HEK293 (cell line): ENCODE measurements at regions not wholly inside any gene's neighbourhood (a gene's known extent, or its start where the extent isn't known, plus 50 kb on each side); places are given as distances from the start of the nearest gene placed in this dataset.

Source experiments
- CTCF ChIA-PET: fragments of 350-600 bp; formaldehyde crosslinking; extraction: SDS; loops from one replicate; lab custom pipeline; 2021; ENCODE audit warnings: antibody characterized with exemption; lab: Yijun Ruan, JAX
- POLR2A ChIA-PET: fragments of 300-600 bp; formaldehyde crosslinking; extraction: SDS; loops from one replicate; lab custom pipeline; 2020; ENCODE audit warnings: antibody characterized with exemption, inconsistent platforms; lab: Yijun Ruan, JAX
- H3K27ac ChIP-seq: fragments of 200-500 bp; sonication (Bioruptor generic); 2 replicates; pipeline ENCODE4 v1.5.1; 2014; ENCODE audit warnings: low read depth, low read length, control low read depth, inconsistent platforms; ENCODE audit errors: extremely low read depth
- H3K36me3 ChIP-seq, 2 experiments: fragments of 200-500 bp in 1 of 2; sonication (Bioruptor generic) in 1 of 2; 1 replicate in 1 of 2; 2 replicates in 1 of 2; pipeline ENCODE4 v1.5.1; 2014 to 2017; ENCODE audit warnings: inconsistent platforms in 2 of 2, low read length in 2 of 2; ENCODE audit not compliant: control insufficient read depth in 2 of 2, insufficient read depth in 1 of 2
- H3K4me1 ChIP-seq: fragments of 200-500 bp; sonication (Bioruptor generic); 2 replicates; pipeline ENCODE4 v1.5.1; 2014; ENCODE audit warnings: mild to moderate bottlenecking, low read length, inconsistent platforms; ENCODE audit not compliant: control insufficient read depth, insufficient read depth
- H3K4me3 ChIP-seq: 2 replicates; pipeline ENCODE4 v1.5.1; 2011; ENCODE audit warnings: low read depth, mild to moderate bottlenecking, control low read depth, low read length, moderate library complexity
- H3K9me3 ChIP-seq: fragments of 200-500 bp; sonication (Bioruptor generic); 2 replicates; pipeline ENCODE4 v1.5.1; 2014; ENCODE audit warnings: low read depth, low read length, inconsistent platforms; ENCODE audit not compliant: control insufficient read depth, insufficient read depth
- BCL11A ChIP-seq: fragments of 450-650 bp; formaldehyde crosslinking; IDR thresholded peaks from 2 replicates; pipeline ENCODE4 v1.5.1; 2016; ENCODE audit warnings: low read depth, missing biosample characterization, missing genetic modification characterization
- GLI4 ChIP-seq: fragments of 450-650 bp; formaldehyde crosslinking; IDR thresholded peaks from 2 replicates; pipeline ENCODE4 v1.5.1; 2016; ENCODE audit warnings: missing biosample characterization, missing genetic modification characterization
- HOXC10 ChIP-seq: sonication (generic); formaldehyde crosslinking; IDR thresholded peaks from 2 replicates; pipeline ENCODE4 v1.8.1; 2023; ENCODE audit warnings: mild to moderate bottlenecking, missing genetic modification reagents
- KLF10 ChIP-seq: fragments of 450-650 bp; IDR thresholded peaks from 2 replicates; pipeline ENCODE4 v1.5.1; 2018; ENCODE audit warnings: missing biosample characterization, mild to moderate bottlenecking, missing genetic modification characterization
- RBAK ChIP-seq: fragments of 450-650 bp; formaldehyde crosslinking; IDR thresholded peaks from 2 replicates; pipeline ENCODE4 v1.5.1; 2016; ENCODE audit warnings: missing biosample characterization, missing genetic modification characterization
- ZFP41 ChIP-seq: fragments of 450-650 bp; formaldehyde crosslinking; IDR thresholded peaks from 2 replicates; pipeline ENCODE4 v1.5.1; 2016; ENCODE audit warnings: missing biosample characterization, missing genetic modification characterization, borderline replicate concordance
- ZFP69B ChIP-seq: fragments of 450-650 bp; formaldehyde crosslinking; IDR thresholded peaks from 2 replicates; pipeline ENCODE4 v1.5.1; 2016; ENCODE audit warnings: missing biosample characterization, missing genetic modification characterization
- ZNF157 ChIP-seq: fragments of 450-650 bp; formaldehyde crosslinking; IDR thresholded peaks from 2 replicates; pipeline ENCODE4 v1.5.1; 2016; ENCODE audit warnings: missing biosample characterization, missing genetic modification characterization
- ZNF211 ChIP-seq: fragments of 450-650 bp; formaldehyde crosslinking; IDR thresholded peaks from 2 replicates; pipeline ENCODE4 v1.5.1; 2016; ENCODE audit warnings: low read depth, missing biosample characterization, missing genetic modification characterization
- ZNF341 ChIP-seq: fragments of 450-650 bp; formaldehyde crosslinking; IDR thresholded peaks from 2 replicates; pipeline ENCODE4; 2016; ENCODE audit warnings: low read depth, missing biosample characterization, missing genetic modification characterization
- ZNF354C ChIP-seq: fragments of 450-650 bp; formaldehyde crosslinking; IDR thresholded peaks from 2 replicates; pipeline ENCODE4 v1.5.1; 2016; ENCODE audit warnings: missing biosample characterization, missing genetic modification characterization, low read depth, borderline replicate concordance
- ZNF423 ChIP-seq: fragments of 450-650 bp; formaldehyde crosslinking; IDR thresholded peaks from 2 replicates; pipeline ENCODE4 v1.5.1; 2016; ENCODE audit warnings: missing biosample characterization, missing genetic modification characterization
- ZNF514 ChIP-seq: fragments of 450-650 bp; formaldehyde crosslinking; IDR thresholded peaks from 2 replicates; pipeline ENCODE4 v1.5.1; 2016; ENCODE audit warnings: missing biosample characterization, missing genetic modification characterization
- ZNF529 ChIP-seq: fragments of 450-650 bp; formaldehyde crosslinking; IDR thresholded peaks from 2 replicates; pipeline ENCODE4 v1.5.1; 2017; ENCODE audit warnings: missing genetic modification characterization, missing biosample characterization; ENCODE audit not compliant: insufficient replicate concordance
- ZNF544 ChIP-seq: fragments of 450-650 bp; formaldehyde crosslinking; IDR thresholded peaks from 2 replicates; pipeline ENCODE4 v1.5.0; 2017; ENCODE audit warnings: missing biosample characterization, missing genetic modification characterization
- ZNF624 ChIP-seq: fragments of 450-650 bp; formaldehyde crosslinking; IDR thresholded peaks from 2 replicates; pipeline ENCODE4 v1.5.1; 2017; ENCODE audit warnings: missing biosample characterization, missing genetic modification characterization
- ZNF654 ChIP-seq: fragments of 450-650 bp; formaldehyde crosslinking; IDR thresholded peaks from 2 replicates; pipeline ENCODE4 v1.5.1; 2016; ENCODE audit warnings: low read depth, missing biosample characterization, missing genetic modification characterization
- ZNF747 ChIP-seq: fragments of 450-650 bp; formaldehyde crosslinking; IDR thresholded peaks from 2 replicates; pipeline ENCODE4 v1.5.1; 2016; ENCODE audit warnings: missing biosample characterization, missing genetic modification characterization
- ZNF76 ChIP-seq: fragments of 450-650 bp; formaldehyde crosslinking; IDR thresholded peaks from 2 replicates; pipeline ENCODE4; 2016; ENCODE audit warnings: low read depth, missing biosample characterization, missing genetic modification characterization, borderline replicate concordance
- ZNF791 ChIP-seq: fragments of 450-650 bp; formaldehyde crosslinking; IDR thresholded peaks from 2 replicates; pipeline ENCODE4 v1.5.1; 2016; ENCODE audit warnings: missing biosample characterization, missing genetic modification characterization
- TF ChIP-seq, protein P1 (sequence below): fragments of 450-650 bp; formaldehyde crosslinking; IDR thresholded peaks from 2 replicates; pipeline ENCODE4 v1.5.1; 2016; ENCODE audit warnings: missing biosample characterization, missing genetic modification characterization
- TF ChIP-seq, protein P2 (sequence below): fragments of 450-650 bp; formaldehyde crosslinking; IDR thresholded peaks from 2 replicates; pipeline ENCODE4 v1.5.1; 2017; ENCODE audit warnings: missing biosample characterization, missing genetic modification characterization
- TF ChIP-seq, protein P3 (sequence below): fragments of 450-650 bp; formaldehyde crosslinking; IDR thresholded peaks from 2 replicates; pipeline ENCODE4 v1.5.1; 2016; ENCODE audit warnings: missing biosample characterization, missing genetic modification characterization

DNA sequence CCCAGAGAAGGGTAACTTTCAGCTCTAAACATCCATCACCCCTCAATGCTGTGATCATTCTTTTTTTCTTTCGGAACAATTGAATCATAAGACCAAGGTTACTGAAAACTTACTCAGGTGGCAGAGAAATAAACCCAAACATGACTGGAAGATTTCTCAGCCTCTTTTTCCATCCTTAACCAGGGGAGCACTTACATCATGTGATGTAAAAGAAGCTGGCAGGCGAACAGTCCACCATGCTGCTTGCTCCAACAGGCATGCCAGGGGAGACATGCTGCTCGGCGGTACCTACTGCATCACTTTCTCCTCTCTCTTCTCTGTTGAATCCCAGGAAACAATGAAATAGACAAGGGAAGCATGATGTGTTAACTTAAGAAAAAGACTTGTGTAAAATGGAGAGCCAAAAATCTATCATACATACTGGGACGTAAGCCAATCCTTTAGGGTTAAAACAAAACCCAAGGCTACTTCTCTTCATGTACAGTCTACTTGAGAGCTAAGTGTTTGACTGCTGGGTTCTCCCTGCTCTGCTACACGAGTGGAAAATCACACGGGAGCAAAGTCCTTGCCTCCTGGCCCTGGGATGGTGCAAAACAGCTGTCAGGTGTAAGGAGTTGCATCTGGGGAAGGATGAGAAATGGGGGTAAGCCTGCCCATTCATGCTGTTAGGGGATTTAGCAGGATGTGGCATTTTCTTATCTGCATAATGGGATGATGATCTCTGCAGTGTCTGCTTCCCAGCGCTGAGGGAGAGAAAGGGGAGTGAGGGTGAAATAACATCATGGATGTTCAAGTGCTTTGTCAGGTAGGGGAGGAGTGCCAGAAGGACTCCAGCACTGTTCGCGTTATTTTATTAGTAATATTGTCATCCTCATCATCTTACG lies 64.3 kb upstream of the ZNF438 start:
- H3K4me1 ChIP-seq: peaks cover 10% of the 10 kb centered on the region
- ChIA-PET CTCF (no interaction called here), POLR2A (no interaction called here)
- H3K4me3 ChIP-seq: no peak overlapping the region
- TF ChIP-seq ZNF423 (tag by site-specific recombination): no peak
- TF ChIP-seq ZFP41 (tag by site-specific recombination): no peak
- no peak for TF ChIP-seq ZNF514
- no peak for TF ChIP-seq ZNF157
- no peak for TF ChIP-seq HOXC10 (CRISPR knock-in tag)
- TF ChIP-seq ZNF747 (tag by site-specific recombination): no peak
- TF ChIP-seq, protein P1, sequence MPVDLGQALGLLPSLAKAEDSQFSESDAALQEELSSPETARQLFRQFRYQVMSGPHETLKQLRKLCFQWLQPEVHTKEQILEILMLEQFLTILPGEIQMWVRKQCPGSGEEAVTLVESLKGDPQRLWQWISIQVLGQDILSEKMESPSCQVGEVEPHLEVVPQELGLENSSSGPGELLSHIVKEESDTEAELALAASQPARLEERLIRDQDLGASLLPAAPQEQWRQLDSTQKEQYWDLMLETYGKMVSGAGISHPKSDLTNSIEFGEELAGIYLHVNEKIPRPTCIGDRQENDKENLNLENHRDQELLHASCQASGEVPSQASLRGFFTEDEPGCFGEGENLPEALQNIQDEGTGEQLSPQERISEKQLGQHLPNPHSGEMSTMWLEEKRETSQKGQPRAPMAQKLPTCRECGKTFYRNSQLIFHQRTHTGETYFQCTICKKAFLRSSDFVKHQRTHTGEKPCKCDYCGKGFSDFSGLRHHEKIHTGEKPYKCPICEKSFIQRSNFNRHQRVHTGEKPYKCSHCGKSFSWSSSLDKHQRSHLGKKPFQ (tag by site-specific recombination): no peak
- no peak for TF ChIP-seq ZNF211
- no peaks in the 10 kb centered on the region for H3K9me3 ChIP-seq
- H3K36me3 ChIP-seq: no peaks in the 10 kb centered on the region
- no peak overlapping the region for H3K27ac ChIP-seq

DNA sequence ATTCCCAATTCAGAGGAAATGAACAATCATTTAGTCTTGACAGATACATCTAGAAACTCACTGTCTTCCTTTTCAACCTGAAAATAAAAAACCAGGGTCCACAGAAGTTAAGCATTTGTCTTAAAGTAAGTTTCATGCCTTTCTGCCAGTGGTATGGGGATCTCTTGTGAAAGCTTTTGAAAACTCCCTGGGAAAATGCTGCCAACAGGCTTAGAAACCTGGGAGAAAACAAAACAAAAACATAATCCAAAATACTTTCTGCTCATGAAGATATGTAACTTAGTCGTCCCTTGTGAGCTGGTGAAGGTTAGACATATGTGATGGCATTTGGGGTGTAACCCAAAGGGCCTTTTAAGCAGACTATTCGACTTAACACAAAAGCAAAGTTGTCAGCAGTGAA lies 66.4 kb upstream of the ZNF438 start:
- no peak for TF ChIP-seq ZNF544 (tag by site-specific recombination)
- no peak for TF ChIP-seq ZNF529 (tag by site-specific recombination)
- no peak for TF ChIP-seq ZFP69B (tag by site-specific recombination)
- Histone ChIP-seq H3K36me3 (no peaks in the 10 kb centered on the region), H3K4me3 (no peak overlapping the region), H3K9me3 (no peaks in the 10 kb centered on the region), H3K4me1 (peaks cover 10% of the 10 kb centered on the region), H3K27ac (no peak overlapping the region)
- ChIA-PET CTCF (interaction anchor here (0.6 to 1.7 kb wide), 4 partner anchors 10 to 27 kb away, joined by 3 to 5 read pairs (median 3); no protein-coding TSS in a partner anchor), POLR2A (no interaction called here)

DNA sequence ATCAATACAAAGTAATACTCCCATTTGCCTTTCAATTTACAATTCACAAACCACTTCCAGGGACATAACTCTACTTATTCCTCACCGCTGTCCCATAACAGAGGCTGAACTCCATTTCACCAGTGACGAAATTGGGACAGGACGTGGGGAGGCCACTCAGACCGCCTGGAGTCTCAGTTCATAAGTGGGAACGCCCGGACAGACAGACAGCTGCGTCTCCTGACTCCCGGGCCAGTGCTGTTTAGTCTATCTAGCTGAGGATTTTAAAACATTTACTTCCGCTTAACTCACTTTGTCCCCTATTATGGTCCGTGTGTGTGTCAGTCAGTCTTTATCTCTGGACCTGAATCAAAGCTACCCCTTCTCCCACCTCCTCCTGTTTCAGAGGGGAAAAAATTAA lies 67.4 kb upstream of the ZNF438 start:
- ChIA-PET POLR2A (no interaction called here), CTCF (no interaction called here)
- Histone ChIP-seq H3K4me3 (no peak overlapping the region), H3K9me3 (no peaks in the 10 kb centered on the region), H3K4me1 (peaks cover 10% of the 10 kb centered on the region), H3K27ac (no peak overlapping the region), H3K36me3 (no peaks in the 10 kb centered on the region)
- TF ChIP-seq ZNF354C (tag by site-specific recombination) (no peak), ZFP69B (tag by site-specific recombination) (no peak), ZNF76 (tag by site-specific recombination) (no peak), ZNF341 (no peak), BCL11A (no peak), RBAK (tag by site-specific recombination) (no peak), KLF10 (tag by site-specific recombination) (no peak), ZNF624 (tag by site-specific recombination) (no peak), ZNF654 (no peak), GLI4 (tag by site-specific recombination) (no peak), ZNF791 (tag by site-specific recombination) (no peak)
- TF ChIP-seq, protein P2, sequence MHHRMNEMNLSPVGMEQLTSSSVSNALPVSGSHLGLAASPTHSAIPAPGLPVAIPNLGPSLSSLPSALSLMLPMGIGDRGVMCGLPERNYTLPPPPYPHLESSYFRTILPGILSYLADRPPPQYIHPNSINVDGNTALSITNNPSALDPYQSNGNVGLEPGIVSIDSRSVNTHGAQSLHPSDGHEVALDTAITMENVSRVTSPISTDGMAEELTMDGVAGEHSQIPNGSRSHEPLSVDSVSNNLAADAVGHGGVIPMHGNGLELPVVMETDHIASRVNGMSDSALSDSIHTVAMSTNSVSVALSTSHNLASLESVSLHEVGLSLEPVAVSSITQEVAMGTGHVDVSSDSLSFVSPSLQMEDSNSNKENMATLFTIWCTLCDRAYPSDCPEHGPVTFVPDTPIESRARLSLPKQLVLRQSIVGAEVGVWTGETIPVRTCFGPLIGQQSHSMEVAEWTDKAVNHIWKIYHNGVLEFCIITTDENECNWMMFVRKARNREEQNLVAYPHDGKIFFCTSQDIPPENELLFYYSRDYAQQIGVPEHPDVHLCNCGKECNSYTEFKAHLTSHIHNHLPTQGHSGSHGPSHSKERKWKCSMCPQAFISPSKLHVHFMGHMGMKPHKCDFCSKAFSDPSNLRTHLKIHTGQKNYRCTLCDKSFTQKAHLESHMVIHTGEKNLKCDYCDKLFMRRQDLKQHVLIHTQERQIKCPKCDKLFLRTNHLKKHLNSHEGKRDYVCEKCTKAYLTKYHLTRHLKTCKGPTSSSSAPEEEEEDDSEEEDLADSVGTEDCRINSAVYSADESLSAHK (tag by site-specific recombination): no peak
- TF ChIP-seq, protein P3, sequence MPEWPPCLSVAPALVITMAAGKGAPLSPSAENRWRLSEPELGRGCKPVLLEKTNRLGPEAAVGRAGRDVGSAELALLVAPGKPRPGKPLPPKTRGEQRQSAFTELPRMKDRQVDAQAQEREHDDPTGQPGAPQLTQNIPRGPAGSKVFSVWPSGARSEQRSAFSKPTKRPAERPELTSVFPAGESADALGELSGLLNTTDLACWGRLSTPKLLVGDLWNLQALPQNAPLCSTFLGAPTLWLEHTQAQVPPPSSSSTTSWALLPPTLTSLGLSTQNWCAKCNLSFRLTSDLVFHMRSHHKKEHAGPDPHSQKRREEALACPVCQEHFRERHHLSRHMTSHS (tag by site-specific recombination): no peak
